HEK293 (cell line): ENCODE measurements at regions not wholly inside any gene's neighbourhood (a gene's known extent, or its start where the extent isn't known, plus 50 kb on each side); places are given as distances from the start of the nearest gene placed in this dataset.

Experiments
- CTCF ChIP-seq: fragments of 450-650 bp; formaldehyde crosslinking; IDR thresholded peaks from 2 replicates; pipeline ENCODE4 v1.5.1; 2016; ENCODE audit warnings: missing biosample characterization, missing genetic modification characterization
- HOXD13 ChIP-seq: sonication (generic); formaldehyde crosslinking; IDR thresholded peaks from 2 replicates; pipeline ENCODE4 v1.8.0; 2022; ENCODE audit warnings: missing genetic modification reagents, borderline replicate concordance
- KLF16 ChIP-seq: fragments of 450-650 bp; formaldehyde crosslinking; IDR thresholded peaks from 2 replicates; pipeline ENCODE4 v1.5.1; 2017; ENCODE audit warnings: missing biosample characterization, missing genetic modification characterization
- PRDM10 ChIP-seq: fragments of 450-650 bp; formaldehyde crosslinking; IDR thresholded peaks from 2 replicates; pipeline ENCODE4 v1.5.1; 2016; ENCODE audit warnings: missing biosample characterization, missing genetic modification characterization
- REST ChIP-seq: fragments of 450-650 bp; formaldehyde crosslinking; IDR thresholded peaks from 2 replicates; pipeline ENCODE4 v1.5.1; 2016; ENCODE audit warnings: missing biosample characterization, missing genetic modification characterization
- ZFP3 ChIP-seq: fragments of 450-650 bp; formaldehyde crosslinking; IDR thresholded peaks from 2 replicates; pipeline ENCODE4 v1.5.1; 2016; ENCODE audit warnings: low read depth, missing biosample characterization, missing genetic modification characterization
- ZNF184 ChIP-seq: fragments of 450-650 bp; IDR thresholded peaks from 2 replicates; pipeline ENCODE4 v1.5.1; 2018; ENCODE audit warnings: missing biosample characterization, mild to moderate bottlenecking, missing genetic modification characterization
- ZNF248 ChIP-seq: fragments of 450-650 bp; formaldehyde crosslinking; IDR thresholded peaks from 2 replicates; pipeline ENCODE4 v1.5.1; 2017; ENCODE audit warnings: missing biosample characterization, missing genetic modification characterization
- ZNF274 ChIP-seq, 2 experiments: fragments of 200-500 bp in 1 of 2; fragments of 450-650 bp in 1 of 2; sonication (Bioruptor generic) in 1 of 2; formaldehyde crosslinking in 1 of 2; IDR thresholded peaks; 2 replicates each; pipeline versions ENCODE4 v1.5.1 to v1.6.1; 2014 to 2016; ENCODE audit warnings: borderline replicate concordance in 1 of 2, inconsistent platforms in 1 of 2, low read length in 1 of 2, missing biosample characterization in 1 of 2, missing genetic modification characterization in 1 of 2
- ZNF449 ChIP-seq: fragments of 450-650 bp; formaldehyde crosslinking; IDR thresholded peaks from 2 replicates; pipeline ENCODE4 v1.5.1; 2017; ENCODE audit warnings: missing biosample characterization, mild to moderate bottlenecking, missing genetic modification characterization, moderate library complexity
- ZNF707 ChIP-seq: fragments of 450-650 bp; formaldehyde crosslinking; IDR thresholded peaks from 2 replicates; pipeline ENCODE4 v1.5.1; 2016; ENCODE audit warnings: missing biosample characterization, missing genetic modification characterization
- ZSCAN30 ChIP-seq: fragments of 450-650 bp; IDR thresholded peaks from 2 replicates; pipeline ENCODE4 v1.5.1; 2018; ENCODE audit warnings: missing biosample characterization, mild to moderate bottlenecking, missing genetic modification characterization, moderate library complexity
- ZSCAN4 ChIP-seq: fragments of 450-650 bp; formaldehyde crosslinking; IDR thresholded peaks from 2 replicates; pipeline ENCODE4 v1.5.1; 2017; ENCODE audit warnings: missing biosample characterization, missing genetic modification characterization

GRCh38 chr18:78903436-78904178 is 76.0 kb upstream of the SALL3 start:
- TF ChIP-seq ZSCAN4 (tag by site-specific recombination): no peak
- TF ChIP-seq CTCF (tag by site-specific recombination): no peak
- TF ChIP-seq REST: no peak
- TF ChIP-seq ZSCAN30 (tag by site-specific recombination): no peak
- no peak for TF ChIP-seq PRDM10
- TF ChIP-seq ZNF707 (tag by site-specific recombination): no peak
- no peak for TF ChIP-seq ZNF274 (IDR thresholded peaks at IDR 0.05; ENCODE audit: low read length)
- TF ChIP-seq ZNF274 (tag by site-specific recombination; IDR thresholded peaks at IDR 0.05; ENCODE audit: borderline replicate concordance): no peak
- TF ChIP-seq KLF16 (tag by site-specific recombination): no peak
- TF ChIP-seq ZNF184: no peak
- TF ChIP-seq ZNF248 (tag by site-specific recombination): no peak
- TF ChIP-seq ZFP3 (tag by site-specific recombination): no peak
- TF ChIP-seq ZNF449 (tag by site-specific recombination): no peak
- no peak for TF ChIP-seq HOXD13 (CRISPR knock-in tag)
